H9 (cell line): ENCODE measurements at regions not wholly inside any gene's neighbourhood (a gene's known extent, or its start where the extent isn't known, plus 50 kb on each side); places are given as distances from the start of the nearest gene placed in this dataset.
"Not testable (repeated sequence)": the region's sequence is repeated elsewhere in the genome, so short reads cannot be mapped to it uniquely, and the experiment has no call there.

ENCODE experiments used
- DNase-seq: peaks from one replicate; pipeline ENCODE4 v3.0.0-alpha.2; 2017
- H2AFZ ChIP-seq: one replicate; pipeline ENCODE4 v1.6.1; 2013; ENCODE audit warnings: mild to moderate bottlenecking, low read length, control low read depth, moderate library complexity
- H2AK5ac ChIP-seq: 2 replicates; pipeline ENCODE4 v1.6.1; 2013; ENCODE audit warnings: low read length, control low read depth, mixed read lengths; ENCODE audit not compliant: insufficient read length
- H2BK120ac ChIP-seq: one replicate; pipeline ENCODE4 v1.6.1; 2013; ENCODE audit warnings: low read depth, mild to moderate bottlenecking, low read length, control low read depth, inconsistent platforms; ENCODE audit not compliant: poor library complexity, severe bottlenecking
- H2BK12ac ChIP-seq: 2 replicates; pipeline ENCODE4 v1.6.1; 2013; ENCODE audit warnings: low read length, control low read depth, mixed read lengths, low read depth; ENCODE audit not compliant: insufficient read length
- H2BK15ac ChIP-seq: 2 replicates; pipeline ENCODE4 v1.6.1; 2013; ENCODE audit warnings: low read depth, low read length, control low read depth
- H2BK20ac ChIP-seq: one replicate; pipeline ENCODE4 v1.6.1; 2013; ENCODE audit warnings: low read depth, mild to moderate bottlenecking, low read length, control low read depth, inconsistent platforms; ENCODE audit not compliant: poor library complexity, severe bottlenecking
- H2BK5ac ChIP-seq: 2 replicates; pipeline ENCODE4 v1.6.1; 2013; ENCODE audit warnings: low read length, control low read depth, mixed read lengths; ENCODE audit not compliant: insufficient read length
- H3K14ac ChIP-seq: 2 replicates; pipeline ENCODE4 v1.6.1; 2013; ENCODE audit warnings: low read length, control low read depth; ENCODE audit not compliant: insufficient read depth
- H3K18ac ChIP-seq: 2 replicates; pipeline ENCODE4 v1.6.1; 2013; ENCODE audit warnings: low read depth, mild to moderate bottlenecking, mixed read lengths, low read length, control low read depth; ENCODE audit not compliant: insufficient read length
- H3K23ac ChIP-seq: 2 replicates; pipeline ENCODE4 v1.6.1; 2013; ENCODE audit warnings: low read length, control low read depth, mixed read lengths, low read depth; ENCODE audit not compliant: insufficient read length
- H3K23me2 ChIP-seq: 2 replicates; pipeline ENCODE4 v1.6.1; 2013; ENCODE audit warnings: low read depth, mild to moderate bottlenecking, mixed read lengths, low read length, control low read depth; ENCODE audit not compliant: insufficient read length, poor library complexity, severe bottlenecking
- H3K27ac ChIP-seq: 2 replicates; pipeline ENCODE4 v1.5.1; 2013; ENCODE audit warnings: low read length, control low read depth, mixed read lengths, low read depth; ENCODE audit not compliant: insufficient read length
- H3K27me3 ChIP-seq: 2 replicates; pipeline ENCODE4 v1.6.1; 2013; ENCODE audit warnings: low read length, control low read depth, inconsistent platforms; ENCODE audit not compliant: insufficient read depth
- H3K4ac ChIP-seq: 2 replicates; pipeline ENCODE4 v1.6.1; 2013; ENCODE audit warnings: low read depth, mild to moderate bottlenecking, control low read depth, inconsistent platforms, low read length, moderate library complexity
- H3K4me1 ChIP-seq: 2 replicates; pipeline ENCODE4 v1.6.1; 2013; ENCODE audit warnings: low read length, control low read depth, inconsistent platforms; ENCODE audit not compliant: insufficient read depth
- H3K4me2 ChIP-seq: 2 replicates; pipeline ENCODE4 v1.6.1; 2013; ENCODE audit warnings: low read length, control low read depth, mixed read lengths; ENCODE audit not compliant: insufficient read length, insufficient read depth
- H3K56ac ChIP-seq: 2 replicates; pipeline ENCODE4 v1.6.1; 2013; ENCODE audit warnings: low read depth, mild to moderate bottlenecking, mixed read lengths, low read length, control low read depth; ENCODE audit not compliant: insufficient read length
- H3K79me1 ChIP-seq: 2 replicates; pipeline ENCODE4 v1.6.1; 2013; ENCODE audit warnings: low read depth, mild to moderate bottlenecking, moderate library complexity, low read length, control low read depth, inconsistent platforms; ENCODE audit not compliant: insufficient read depth, poor library complexity, severe bottlenecking
- H3K79me2 ChIP-seq: 2 replicates; pipeline ENCODE4 v1.6.1; 2013; ENCODE audit warnings: low read length, control low read depth, inconsistent platforms; ENCODE audit not compliant: insufficient read depth
- H3K9ac ChIP-seq: 2 replicates; pipeline ENCODE4 v1.6.1; 2013; ENCODE audit warnings: low read length, control low read depth, mixed read lengths; ENCODE audit not compliant: insufficient read length; ENCODE audit errors: extremely low read depth
- H3K9me3 ChIP-seq: one replicate; pipeline ENCODE4 v1.6.1; 2013; ENCODE audit warnings: low read depth, low read length, inconsistent platforms; ENCODE audit not compliant: control insufficient read depth
- H3T11ph ChIP-seq: one replicate; pipeline ENCODE4 v1.6.1; 2013; ENCODE audit warnings: mild to moderate bottlenecking, low read length, control low read depth, inconsistent platforms
- H4K20me1 ChIP-seq: one replicate; pipeline ENCODE4 v1.6.1; 2013; ENCODE audit not compliant: control insufficient read depth, insufficient read length, insufficient read depth
- H4K5ac ChIP-seq: 2 replicates; pipeline ENCODE4 v1.6.1; 2013; ENCODE audit warnings: low read depth, mild to moderate bottlenecking, mixed read lengths, low read length, control low read depth; ENCODE audit not compliant: insufficient read length
- H4K8ac ChIP-seq: replicated peaks from 2 replicates; pipeline ENCODE4 v1.6.1; 2013; ENCODE audit warnings: low read length, control low read depth, mixed read lengths, low read depth; ENCODE audit not compliant: insufficient read length
- H4K91ac ChIP-seq: 2 replicates; pipeline ENCODE4 v1.6.1; 2013; ENCODE audit warnings: low read depth, mild to moderate bottlenecking, moderate library complexity, mixed read lengths, low read length, control low read depth; ENCODE audit not compliant: insufficient read length
- H3K27ac Mint-ChIP-seq, 3 experiments: 2 replicates in 2 of 3; 3 replicates in 1 of 3; pipeline ENCODE4 v1.8.0; 2020 to 2021; ENCODE audit warnings: mixed read lengths in 3 of 3, mild to moderate bottlenecking in 1 of 3, moderate library complexity in 1 of 3
- H3K27me3 Mint-ChIP-seq: 2 replicates; pipeline ENCODE4 v1.8.0; 2021; ENCODE audit warnings: low read depth, mild to moderate bottlenecking, moderate library complexity, mixed read lengths
- H3K36me3 Mint-ChIP-seq, 3 experiments: 2 replicates in 2 of 3; 3 replicates in 1 of 3; pipeline ENCODE4 v1.8.0; 2020 to 2021; ENCODE audit warnings: low read depth in 3 of 3, mixed read lengths in 3 of 3; ENCODE audit not compliant: insufficient read depth in 1 of 3
- H3K4me1 Mint-ChIP-seq, 2 experiments: 2 replicates each; pipeline ENCODE4 v1.8.0; 2020; ENCODE audit warnings: mixed read lengths in 2 of 2
- H3K4me3 Mint-ChIP-seq, 2 experiments: 2 replicates in 1 of 2; 3 replicates in 1 of 2; pipeline ENCODE4 v1.8.0; 2020 to 2021; ENCODE audit warnings: mild to moderate bottlenecking in 2 of 2, mixed read lengths in 2 of 2, moderate library complexity in 1 of 2
- H3K9me3 Mint-ChIP-seq, 2 experiments: 2 replicates in 1 of 2; 3 replicates in 1 of 2; pipeline ENCODE4 v1.8.0; 2020; ENCODE audit warnings: mild to moderate bottlenecking in 2 of 2, mixed read lengths in 2 of 2, moderate library complexity in 1 of 2
- WGBS: extraction: QIAGEN DNeasy Blood & Tissue Kit; methylation state at CpG from one replicate; pipeline ENCODE4 v1.1.7; 2013; ENCODE audit warnings: missing lambda C conversion rate, low lambda C conversion rate, mixed read lengths; ENCODE audit not compliant: insufficient read length; ENCODE audit errors: extremely low coverage; 5-methylcytosine and 5-hydroxymethylcytosine counted together
- TF ChIP-seq, protein P1 (sequence below): fragments of 200-600 bp; sonication (generic); conservative IDR thresholded peaks from 3 replicates; pipeline ENCODE4 v1.8.0; 2021; ENCODE audit warnings: antibody characterized with exemption, mild to moderate bottlenecking

DNA sequence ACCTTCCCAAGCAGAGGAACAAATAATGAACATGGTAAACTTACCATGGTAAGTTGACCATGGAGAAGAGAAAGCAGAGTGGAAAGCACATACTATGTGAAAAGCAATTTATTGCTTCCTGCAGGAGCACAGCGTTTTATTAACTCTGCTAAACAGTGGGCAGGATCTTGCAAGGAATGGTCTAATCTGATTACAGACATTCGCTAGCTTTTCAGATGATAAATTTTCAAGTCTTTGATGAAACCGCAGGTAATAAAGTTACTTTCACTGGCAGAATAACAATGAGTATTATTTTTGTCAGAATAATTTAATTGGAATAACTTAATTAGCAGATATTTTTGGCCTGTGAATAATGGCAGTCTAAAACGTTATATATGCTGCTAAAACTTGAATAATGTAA is 89.6 kb upstream of the HGF start:
- Mint-ChIP-seq H3K4me3 (no peak overlapping the region), H3K9me3 (peaks cover 0 to 3% of the 10 kb centered on the region in 2 experiments; a peak in 1 of 5 replicates), H3K36me3 (no peaks in the 10 kb centered on the region), H3K4me1 (no peaks in the 10 kb centered on the region), H3K27ac (no peak overlapping the region), H3K27me3 (no peaks in the 10 kb centered on the region)
- no peak overlapping the region for H4K91ac ChIP-seq
- no peak overlapping the region for H3K18ac ChIP-seq
- TF ChIP-seq, protein P1, sequence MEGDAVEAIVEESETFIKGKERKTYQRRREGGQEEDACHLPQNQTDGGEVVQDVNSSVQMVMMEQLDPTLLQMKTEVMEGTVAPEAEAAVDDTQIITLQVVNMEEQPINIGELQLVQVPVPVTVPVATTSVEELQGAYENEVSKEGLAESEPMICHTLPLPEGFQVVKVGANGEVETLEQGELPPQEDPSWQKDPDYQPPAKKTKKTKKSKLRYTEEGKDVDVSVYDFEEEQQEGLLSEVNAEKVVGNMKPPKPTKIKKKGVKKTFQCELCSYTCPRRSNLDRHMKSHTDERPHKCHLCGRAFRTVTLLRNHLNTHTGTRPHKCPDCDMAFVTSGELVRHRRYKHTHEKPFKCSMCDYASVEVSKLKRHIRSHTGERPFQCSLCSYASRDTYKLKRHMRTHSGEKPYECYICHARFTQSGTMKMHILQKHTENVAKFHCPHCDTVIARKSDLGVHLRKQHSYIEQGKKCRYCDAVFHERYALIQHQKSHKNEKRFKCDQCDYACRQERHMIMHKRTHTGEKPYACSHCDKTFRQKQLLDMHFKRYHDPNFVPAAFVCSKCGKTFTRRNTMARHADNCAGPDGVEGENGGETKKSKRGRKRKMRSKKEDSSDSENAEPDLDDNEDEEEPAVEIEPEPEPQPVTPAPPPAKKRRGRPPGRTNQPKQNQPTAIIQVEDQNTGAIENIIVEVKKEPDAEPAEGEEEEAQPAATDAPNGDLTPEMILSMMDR, result no peak
- no peak overlapping the region for H3K23ac ChIP-seq
- no peak for DNase-seq
- no peak overlapping the region for H3K9ac ChIP-seq
- no peak overlapping the region for H2AFZ ChIP-seq
- no peak overlapping the region for H2AK5ac ChIP-seq
- H4K8ac ChIP-seq, result no peak overlapping the region
- WGBS, result no CpG with 5 or more reads among the region's 4 CpGs
- no peak overlapping the region for H2BK20ac ChIP-seq
- H2BK120ac ChIP-seq, result no peak overlapping the region
- H3K14ac ChIP-seq, result no peak overlapping the region
- no peaks in the 10 kb centered on the region for H3K79me2 ChIP-seq
- no peak overlapping the region for H3K4ac ChIP-seq
- H2BK5ac ChIP-seq, result no peak overlapping the region
- H3K79me1 ChIP-seq, result no peaks in the 10 kb centered on the region
- H3K9me3 ChIP-seq, result no peaks in the 10 kb centered on the region
- no peak overlapping the region for H3K56ac ChIP-seq
- no peaks in the 10 kb centered on the region for H3K23me2 ChIP-seq
- no peaks in the 10 kb centered on the region for H3K4me1 ChIP-seq
- H4K20me1 ChIP-seq, result no peaks in the 10 kb centered on the region
- H3K27me3 ChIP-seq, result no peaks in the 10 kb centered on the region
- H3K4me2 ChIP-seq, result no peak overlapping the region
- no peak overlapping the region for H3T11ph ChIP-seq
- no peak overlapping the region for H2BK15ac ChIP-seq
- H4K5ac ChIP-seq, result no peak overlapping the region
- no peak overlapping the region for H3K27ac ChIP-seq
- no peak overlapping the region for H2BK12ac ChIP-seq

- not testable (repeated sequence) for H4K8ac ChIP-seq, H3K9me3 Mint-ChIP-seq, H3K27me3 Mint-ChIP-seq
Observed at GRCh38 chr7:81858820-81859219, 89.0 kb upstream of the HGF start.

More at GRCh38 chr7:81858820-81859219, 89.0 kb upstream of the HGF start:
- not testable (repeated sequence) for H2BK15ac ChIP-seq, H3K23ac ChIP-seq, H3K9ac ChIP-seq, H2BK20ac ChIP-seq, H2AK5ac ChIP-seq, H3K23me2 ChIP-seq, H3K79me1 ChIP-seq, H3K27ac Mint-ChIP-seq, H3K4ac ChIP-seq, H3K4me1 Mint-ChIP-seq, H3K36me3 Mint-ChIP-seq, H3K9me3 ChIP-seq, H3K18ac ChIP-seq, H2BK120ac ChIP-seq, H3K4me2 ChIP-seq, H2BK5ac ChIP-seq, H3K14ac ChIP-seq, H3K4me1 ChIP-seq, H2AFZ ChIP-seq, H4K5ac ChIP-seq, H4K20me1 ChIP-seq, H3K27ac ChIP-seq, H3T11ph ChIP-seq, H3K4me3 Mint-ChIP-seq, H2BK12ac ChIP-seq, H3K79me2 ChIP-seq, H4K91ac ChIP-seq, DNase-seq, H3K56ac ChIP-seq, H3K27me3 ChIP-seq
- WGBS, result no CpG with 5 or more reads among the region's 5 CpGs
